ENCODE measurements at regions not wholly inside any gene's neighbourhood (a gene's known extent, or its start where the extent isn't known, plus 50 kb on each side); places are given as distances from the start of the nearest gene placed in this dataset.

- TF ChIP-seq, protein P1, sequence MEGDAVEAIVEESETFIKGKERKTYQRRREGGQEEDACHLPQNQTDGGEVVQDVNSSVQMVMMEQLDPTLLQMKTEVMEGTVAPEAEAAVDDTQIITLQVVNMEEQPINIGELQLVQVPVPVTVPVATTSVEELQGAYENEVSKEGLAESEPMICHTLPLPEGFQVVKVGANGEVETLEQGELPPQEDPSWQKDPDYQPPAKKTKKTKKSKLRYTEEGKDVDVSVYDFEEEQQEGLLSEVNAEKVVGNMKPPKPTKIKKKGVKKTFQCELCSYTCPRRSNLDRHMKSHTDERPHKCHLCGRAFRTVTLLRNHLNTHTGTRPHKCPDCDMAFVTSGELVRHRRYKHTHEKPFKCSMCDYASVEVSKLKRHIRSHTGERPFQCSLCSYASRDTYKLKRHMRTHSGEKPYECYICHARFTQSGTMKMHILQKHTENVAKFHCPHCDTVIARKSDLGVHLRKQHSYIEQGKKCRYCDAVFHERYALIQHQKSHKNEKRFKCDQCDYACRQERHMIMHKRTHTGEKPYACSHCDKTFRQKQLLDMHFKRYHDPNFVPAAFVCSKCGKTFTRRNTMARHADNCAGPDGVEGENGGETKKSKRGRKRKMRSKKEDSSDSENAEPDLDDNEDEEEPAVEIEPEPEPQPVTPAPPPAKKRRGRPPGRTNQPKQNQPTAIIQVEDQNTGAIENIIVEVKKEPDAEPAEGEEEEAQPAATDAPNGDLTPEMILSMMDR (conservative IDR thresholded peaks at IDR 0.05; ENCODE audit: low read length) = no peak
- TF ChIP-seq EZH2phosphoT487 (IDR thresholded peaks at IDR 0.05; ENCODE audit: borderline replicate concordance) = no peak
Observed at GRCh38 chr5:2295476-2295875, 412.8 kb upstream of the IRX4 start.

Data from Loucy (cell line).